ENCODE measurements at regions not wholly inside any gene's neighbourhood (a gene's known extent, or its start where the extent isn't known, plus 50 kb on each side); places are given as distances from the start of the nearest gene placed in this dataset.
A peak's percentile ranks its signal among the peaks of the same experiment; 100 is the strongest.
"Not testable (repeated sequence)": the region's sequence is repeated elsewhere in the genome, so short reads cannot be mapped to it uniquely, and the experiment has no call there.

GRCh38 chr16:88228751-88229150 lies 154.0 kb upstream of the ZNF469 start:
- not testable (repeated sequence) for DNase-seq (ENCODE audit: low spot score)

- not testable (repeated sequence) for DNase-seq (ENCODE audit: low spot score)
Measured at GRCh38 chr16:88229710-88230109, 153.0 kb upstream of the ZNF469 start.

GRCh38 chr16:88230276-88230966 lies 152.3 kb upstream of the ZNF469 start:
- DNase-seq (ENCODE audit: low spot score), result not testable (repeated sequence)

GRCh38 chr16:88230967-88231615 lies 151.7 kb upstream of the ZNF469 start:
- not testable (repeated sequence) for DNase-seq (ENCODE audit: low spot score)

GRCh38 chr16:88231839-88232238 lies 150.9 kb upstream of the ZNF469 start:
- not testable (repeated sequence) for DNase-seq (ENCODE audit: low spot score)

GRCh38 chr16:88232401-88233258 lies 150.1 kb upstream of the ZNF469 start:
- not testable (repeated sequence) for DNase-seq (ENCODE audit: low spot score)

- DNase-seq (ENCODE audit: low spot score), result not testable (repeated sequence)
Measured at GRCh38 chr16:88233621-88234420, 148.9 kb upstream of the ZNF469 start.

GRCh38 chr16:88234421-88235271 lies 148.1 kb upstream of the ZNF469 start:
- peak; percentile 47 for DNase-seq (ENCODE audit: low spot score)

GRCh38 chr16:88235691-88236090 lies 147.1 kb upstream of the ZNF469 start:
- not testable (repeated sequence) for DNase-seq (ENCODE audit: low spot score)

GRCh38 chr16:88236229-88236628 lies 146.5 kb upstream of the ZNF469 start:
- not testable (repeated sequence) for DNase-seq (ENCODE audit: low spot score)

GRCh38 chr16:88237314-88237713 lies 145.4 kb upstream of the ZNF469 start:
- not testable (repeated sequence) for DNase-seq (ENCODE audit: low spot score)

- not testable (repeated sequence) for DNase-seq (ENCODE audit: low spot score)
Measured at GRCh38 chr16:88237761-88238415, 144.9 kb upstream of the ZNF469 start.

- DNase-seq (ENCODE audit: low spot score), result peak; percentile 57
Measured at GRCh38 chr16:88238732-88239274, 144.0 kb upstream of the ZNF469 start.

- not testable (repeated sequence) for DNase-seq (ENCODE audit: low spot score)
Measured at GRCh38 chr16:88240118-88240517, 142.6 kb upstream of the ZNF469 start.

GRCh38 chr16:88240776-88241175 lies 142.0 kb upstream of the ZNF469 start:
- DNase-seq (ENCODE audit: low spot score), result not testable (repeated sequence)

GRCh38 chr16:88241404-88242311 lies 141.1 kb upstream of the ZNF469 start:
- not testable (repeated sequence) for DNase-seq (ENCODE audit: low spot score)

GRCh38 chr16:88242312-88243295 lies 140.2 kb upstream of the ZNF469 start:
- not testable (repeated sequence) for DNase-seq (ENCODE audit: low spot score)

- DNase-seq (ENCODE audit: low spot score), result not testable (repeated sequence)
Measured at GRCh38 chr16:88243921-88244320, 138.8 kb upstream of the ZNF469 start.
